ENCODE measurements at regions not wholly inside any gene's neighbourhood (a gene's known extent, or its start where the extent isn't known, plus 50 kb on each side); places are given as distances from the start of the nearest gene placed in this dataset.

GRCh38 chr17:68185820-68186219 is 62.0 kb upstream of the AMZ2 start:
- DNase-seq: no peak

GRCh38 chr17:68190495-68190894 is 57.3 kb upstream of the AMZ2 start:
- no peak for DNase-seq

GRCh38 chr17:68195667-68196393 is 52.0 kb upstream of the AMZ2 start:
- no peak for DNase-seq

- DNase-seq: no peak
Measured at GRCh38 chr17:68196394-68197090, 51.3 kb upstream of the AMZ2 start.

GRCh38 chr17:68197091-68197996 is 50.5 kb upstream of the AMZ2 start:
- DNase-seq: no peak

GRCh38 chr17:68197997-68198930 is 49.6 kb upstream of the AMZ2 start:
- DNase-seq: no peak

All from stimulated activated CD4-positive, alpha-beta T cell treated with anti-CD3 and anti-CD28 coated beads, Interleukin-2, amount 100 ng/mL, for 48 hours (primary cell).